B cell (primary cell): ENCODE measurements at regions not wholly inside any gene's neighbourhood (a gene's known extent, or its start where the extent isn't known, plus 50 kb on each side); places are given as distances from the start of the nearest gene placed in this dataset.

Experiments
- CTCF ChIP-seq: fragments of 200-600 bp; IDR thresholded peaks from one replicate; pipeline ENCODE4 v1.8.0; 2022; ENCODE audit warnings: antibody characterized with exemption, mild to moderate bottlenecking
- EZH2 ChIP-seq: IDR thresholded peaks from 2 replicates; pipeline ENCODE4 v1.6.1; 2012; ENCODE audit warnings: borderline replicate concordance, low read depth, mild to moderate bottlenecking, moderate library complexity, low read length; ENCODE audit not compliant: insufficient read depth, poor library complexity, severe bottlenecking

- TF ChIP-seq CTCF (no peak), EZH2 (no peak)
Observed at GRCh38 chr2:128817171-128817570, 498.5 kb upstream of the HS6ST1 start.
